Chondrocyte (in vitro differentiated cells): ENCODE measurements at regions not wholly inside any gene's neighbourhood (a gene's known extent, or its start where the extent isn't known, plus 50 kb on each side); places are given as distances from the start of the nearest gene placed in this dataset.
"Not testable (repeated sequence)": the region's sequence is repeated elsewhere in the genome, so short reads cannot be mapped to it uniquely, and the experiment has no call there.

Experiments used
- DNase-seq: peaks from one replicate; pipeline ENCODE4 v3.0.0; 2021; ENCODE audit warnings: mixed read lengths, low spot score
- H3K27ac Mint-ChIP-seq: one replicate; pipeline ENCODE4 v1.8.0; 2021; ENCODE audit warnings: mild to moderate bottlenecking, moderate library complexity, mixed read lengths; ENCODE audit not compliant: unreplicated experiment
- H3K27me3 Mint-ChIP-seq: 2 replicates; pipeline ENCODE4 v1.8.0; 2021; ENCODE audit warnings: low read depth, mixed read lengths
- H3K36me3 Mint-ChIP-seq: 2 replicates; pipeline ENCODE4 v1.8.0; 2021; ENCODE audit warnings: low read depth, mixed read lengths
- H3K4me1 Mint-ChIP-seq: 2 replicates; pipeline ENCODE4 v1.8.0; 2021; ENCODE audit warnings: low read depth, mild to moderate bottlenecking, mixed read lengths
- H3K4me3 Mint-ChIP-seq: one replicate; pipeline ENCODE4 v1.8.0; 2021; ENCODE audit warnings: mild to moderate bottlenecking, moderate library complexity, mixed read lengths; ENCODE audit not compliant: unreplicated experiment
- H3K9me3 Mint-ChIP-seq: 2 replicates; pipeline ENCODE4 v1.8.0; 2021; ENCODE audit warnings: low read depth, mixed read lengths
- TF ChIP-seq, protein P1 (sequence below): fragments of 200-600 bp; sonication (generic); IDR thresholded peaks from 2 replicates; pipeline ENCODE4 v1.5.0; 2021; ENCODE audit warnings: antibody characterized with exemption, mild to moderate bottlenecking, moderate library complexity

DNA sequence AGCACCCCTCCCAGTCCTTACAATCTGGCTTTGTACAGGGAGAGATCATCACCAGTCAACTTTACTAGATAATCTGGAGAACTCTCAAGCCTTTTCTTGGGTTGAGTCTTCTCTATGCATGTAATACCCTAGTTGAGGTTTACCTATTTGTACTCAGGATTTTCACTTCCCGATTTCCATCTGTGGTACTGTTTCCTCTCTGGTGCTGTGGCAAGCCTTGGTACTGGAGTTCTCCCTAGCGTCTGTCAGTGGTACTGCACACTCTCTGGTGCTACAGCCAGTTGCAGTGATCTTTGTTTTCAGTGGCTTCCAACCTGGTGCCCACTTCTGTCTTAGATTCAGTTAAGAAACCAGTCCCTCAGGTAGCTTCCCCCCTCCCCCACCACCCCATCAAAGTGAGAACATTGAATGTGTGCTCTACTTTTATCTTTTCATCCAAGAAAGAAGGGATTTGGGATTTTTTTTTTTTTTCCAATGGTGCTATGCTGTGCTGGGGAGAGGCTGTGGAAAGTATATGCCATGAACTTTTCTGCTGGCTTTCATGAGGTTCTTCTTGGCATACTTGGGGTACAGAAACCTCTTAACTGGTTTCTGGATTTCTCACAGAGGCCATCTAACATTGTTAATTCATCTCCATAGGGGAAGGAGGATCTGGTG, 69.4 kb upstream of the EVL start:
- Mint-ChIP-seq H3K4me3 (no peak overlapping the region), H3K36me3 (no peaks in the 10 kb centered on the region), H3K9me3 (no peaks in the 10 kb centered on the region), H3K27me3 (no peaks in the 10 kb centered on the region), H3K27ac (no peak overlapping the region), H3K4me1 (peaks cover 16% of the 10 kb centered on the region)
- TF ChIP-seq, protein P1, sequence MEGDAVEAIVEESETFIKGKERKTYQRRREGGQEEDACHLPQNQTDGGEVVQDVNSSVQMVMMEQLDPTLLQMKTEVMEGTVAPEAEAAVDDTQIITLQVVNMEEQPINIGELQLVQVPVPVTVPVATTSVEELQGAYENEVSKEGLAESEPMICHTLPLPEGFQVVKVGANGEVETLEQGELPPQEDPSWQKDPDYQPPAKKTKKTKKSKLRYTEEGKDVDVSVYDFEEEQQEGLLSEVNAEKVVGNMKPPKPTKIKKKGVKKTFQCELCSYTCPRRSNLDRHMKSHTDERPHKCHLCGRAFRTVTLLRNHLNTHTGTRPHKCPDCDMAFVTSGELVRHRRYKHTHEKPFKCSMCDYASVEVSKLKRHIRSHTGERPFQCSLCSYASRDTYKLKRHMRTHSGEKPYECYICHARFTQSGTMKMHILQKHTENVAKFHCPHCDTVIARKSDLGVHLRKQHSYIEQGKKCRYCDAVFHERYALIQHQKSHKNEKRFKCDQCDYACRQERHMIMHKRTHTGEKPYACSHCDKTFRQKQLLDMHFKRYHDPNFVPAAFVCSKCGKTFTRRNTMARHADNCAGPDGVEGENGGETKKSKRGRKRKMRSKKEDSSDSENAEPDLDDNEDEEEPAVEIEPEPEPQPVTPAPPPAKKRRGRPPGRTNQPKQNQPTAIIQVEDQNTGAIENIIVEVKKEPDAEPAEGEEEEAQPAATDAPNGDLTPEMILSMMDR, result peak; percentile 74
- DNase-seq, result no peak

DNA sequence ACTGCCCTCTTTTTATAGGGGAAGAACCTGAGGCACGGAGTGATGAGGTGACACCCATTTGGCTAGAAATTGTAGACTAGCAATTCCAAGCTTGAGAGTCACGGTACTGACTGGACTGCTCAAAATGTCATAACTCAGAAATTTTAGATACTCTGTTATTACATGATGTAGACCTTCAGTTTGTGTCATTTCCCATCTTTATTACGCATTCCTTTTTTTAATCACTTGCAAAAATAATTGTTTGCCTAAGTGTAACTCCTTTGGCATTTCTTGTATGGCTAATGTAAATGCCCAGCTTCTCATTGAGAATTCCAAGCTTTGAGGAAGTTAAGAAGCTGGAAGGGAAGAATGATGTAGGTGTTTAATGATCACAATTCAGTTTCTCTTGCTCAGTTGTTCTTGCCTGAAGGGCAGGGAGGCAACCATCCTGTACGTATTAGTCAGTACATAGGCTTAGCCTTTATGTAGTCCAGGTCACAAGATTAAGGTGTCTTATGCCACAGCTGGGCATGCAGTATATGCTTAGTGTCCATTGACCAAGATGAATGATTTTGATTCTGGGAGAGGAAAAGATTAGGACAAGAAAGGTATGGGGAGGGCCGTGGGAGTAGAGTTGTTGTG, 68.2 kb upstream of the EVL start:
- Mint-ChIP-seq H3K27ac (no peak overlapping the region), H3K36me3 (no peaks in the 10 kb centered on the region), H3K4me1 (peaks cover 8% of the 10 kb centered on the region), H3K4me3 (no peak overlapping the region), H3K9me3 (peaks cover 3% of the 10 kb centered on the region), H3K27me3 (no peaks in the 10 kb centered on the region)
- TF ChIP-seq, protein P1, result no peak
- DNase-seq, result no peak

DNA sequence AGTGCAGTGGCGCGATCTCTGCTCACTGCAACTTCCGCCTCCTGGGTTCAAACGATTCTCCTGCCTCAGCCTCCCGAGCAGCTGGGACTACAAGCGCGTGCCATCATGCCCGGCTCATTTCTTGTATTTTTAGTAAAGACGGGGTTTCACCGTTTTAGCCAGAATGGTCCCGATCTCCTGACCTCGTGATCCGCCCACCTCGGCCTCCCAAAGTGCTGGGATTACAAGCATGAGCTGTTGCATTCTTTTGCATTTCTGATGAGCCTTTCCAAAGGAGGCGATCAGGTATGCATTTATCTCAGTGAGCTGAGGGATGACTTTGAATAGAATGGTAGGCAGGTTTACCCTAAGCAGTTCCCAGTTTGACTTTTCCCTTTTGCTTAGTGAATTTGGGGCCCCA, 64.8 kb upstream of the EVL start:
- not testable (repeated sequence) for H3K36me3 Mint-ChIP-seq, H3K9me3 Mint-ChIP-seq, H3K4me1 Mint-ChIP-seq, H3K4me3 Mint-ChIP-seq, H3K27ac Mint-ChIP-seq, H3K27me3 Mint-ChIP-seq, DNase-seq

DNA sequence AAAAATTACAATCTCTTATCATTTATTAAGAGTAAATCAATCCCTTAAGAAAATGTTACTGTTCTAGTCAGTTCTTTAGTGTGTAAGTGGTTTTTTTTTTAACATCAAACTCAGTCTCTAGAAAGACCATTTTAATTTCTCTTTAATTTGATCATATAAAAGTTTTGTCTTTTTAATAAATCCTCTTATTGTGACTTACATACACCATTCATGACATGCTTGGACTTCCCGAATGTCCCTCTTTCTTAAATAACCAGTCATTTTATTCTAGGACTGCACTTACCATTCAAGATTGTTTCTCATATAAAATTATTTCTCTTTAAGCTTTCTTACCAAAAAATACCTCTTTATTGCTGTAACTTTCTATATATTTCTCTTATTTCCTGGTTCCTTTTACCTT, 60.8 kb upstream of the EVL start:
- Mint-ChIP-seq H3K27ac (no peak overlapping the region), H3K4me3 (no peak overlapping the region), H3K9me3 (peaks cover 8% of the 10 kb centered on the region), H3K27me3 (no peaks in the 10 kb centered on the region), H3K4me1 (peaks cover 20% of the 10 kb centered on the region), H3K36me3 (peaks cover 2% of the 10 kb centered on the region)
- TF ChIP-seq, protein P1, result no peak
- DNase-seq, result no peak

DNA sequence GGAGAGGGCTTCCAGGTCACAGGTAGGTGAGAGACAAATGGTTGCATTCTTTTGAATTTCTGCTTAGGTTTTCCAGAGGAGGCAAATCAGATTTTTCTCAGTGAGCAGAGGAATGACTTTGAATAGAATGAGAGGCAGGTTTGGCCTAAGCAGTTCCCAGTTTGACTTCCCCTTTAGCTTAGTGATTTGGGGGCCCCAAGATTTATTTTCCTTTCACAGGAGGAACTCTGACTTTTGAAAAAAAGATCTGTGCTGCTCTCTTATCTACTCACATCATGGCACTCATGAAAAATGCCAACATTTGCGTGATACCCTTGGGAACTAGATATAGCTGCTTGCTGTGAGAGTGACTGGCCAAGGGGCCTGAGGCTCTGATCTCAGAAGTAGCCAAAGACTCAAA, 58.0 kb upstream of the EVL start:
- TF ChIP-seq, protein P1, result no peak
- Mint-ChIP-seq H3K36me3 (peaks cover 2% of the 10 kb centered on the region), H3K27me3 (no peaks in the 10 kb centered on the region), H3K4me3 (no peak overlapping the region), H3K9me3 (peaks cover 4% of the 10 kb centered on the region), H3K4me1 (peaks cover 44% of the 10 kb centered on the region), H3K27ac (no peak overlapping the region)
- DNase-seq, result no peak

DNA sequence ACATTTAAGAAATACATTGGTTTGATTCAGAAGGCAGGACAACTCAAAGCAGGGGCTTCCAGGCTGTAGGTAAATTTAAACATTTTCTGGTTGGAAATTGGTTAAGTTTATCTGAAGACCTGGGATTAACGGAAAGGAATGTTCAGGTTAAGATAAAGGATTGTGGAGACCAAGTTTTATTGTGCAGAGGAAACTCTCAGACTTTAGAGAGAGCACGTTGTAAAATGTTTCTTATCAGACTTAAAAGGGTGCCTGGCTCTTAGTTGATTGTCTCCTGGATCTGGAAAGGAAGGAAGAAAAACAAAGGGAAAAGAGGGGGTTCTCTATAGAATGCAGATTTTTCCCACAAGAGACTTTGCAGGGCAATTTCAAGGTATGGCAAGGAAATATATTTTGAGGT, 55.4 kb upstream of the EVL start:
- H3K9me3 Mint-ChIP-seq, DNase-seq, H3K27me3 Mint-ChIP-seq, H3K36me3 Mint-ChIP-seq, H3K4me3 Mint-ChIP-seq, H3K27ac Mint-ChIP-seq: not testable (repeated sequence)
- peaks cover 55% of the 10 kb centered on the region for H3K4me1 Mint-ChIP-seq
